Endothelial cell of umbilical vein (primary cell): ENCODE measurements at regions not wholly inside any gene's neighbourhood (a gene's known extent, or its start where the extent isn't known, plus 50 kb on each side); places are given as distances from the start of the nearest gene placed in this dataset.

ENCODE experiments used
- BruUV-seq: library from RNA; stranded (reverse); fragments of 400-500 nt; replicated peaks from 2 replicates; lab custom pipeline; 2021; lab: Mats Ljungman, UMichigan
- CTCF ChIA-PET: fragments of 300-600, 350-600 bp; sonication (Branson Sonifier 250); formaldehyde crosslinking; loops from one replicate; lab custom pipeline; 2021; ENCODE audit warnings: antibody characterized with exemption, inconsistent platforms; lab: Charles Lee
- POLR2A ChIA-PET: fragments of 300-600, 350-600 bp; sonication (Branson Sonifier 250); formaldehyde crosslinking; loops from one replicate; lab custom pipeline; 2021; ENCODE audit warnings: antibody characterized with exemption, inconsistent platforms; lab: Charles Lee
- DNase-seq: peaks from one replicate; pipeline ENCODE4 v3.0.0-alpha.2; 2011; ENCODE audit warnings: low read depth, low spot score
- FAIRE-seq: peaks from 2 replicates; lab custom pipeline; 2011; peaks lifted over from hg19 to GRCh38; lab: Jason Lieb, UNC
- H2AFZ ChIP-seq: 2 replicates; pipeline ENCODE4 v1.6.0; 2012; ENCODE audit warnings: low read depth, low read length, control low read depth, inconsistent platforms
- H3K27ac ChIP-seq: 2 replicates; pipeline ENCODE4 v1.5.1; 2011; ENCODE audit warnings: low read depth, mild to moderate bottlenecking, control low read depth, low read length, moderate library complexity; ENCODE audit not compliant: insufficient read depth
- H3K27me3 ChIP-seq, 2 experiments: 2 replicates each; pipeline versions ENCODE4 v1.6.0 to v1.6.1; 2011; ENCODE audit warnings: low read length in 2 of 2, mixed read lengths in 1 of 2; ENCODE audit not compliant: control insufficient read depth in 2 of 2, insufficient read depth in 2 of 2
- H3K36me3 ChIP-seq, 2 experiments: 2 replicates in 1 of 2; 3 replicates in 1 of 2; pipeline ENCODE4 v1.5.1; 2011; ENCODE audit warnings: low read length in 2 of 2, mild to moderate bottlenecking in 1 of 2, moderate library complexity in 1 of 2; ENCODE audit not compliant: control insufficient read depth in 2 of 2, insufficient read depth in 2 of 2; ENCODE audit errors: extremely low read depth in 1 of 2
- H3K4me1 ChIP-seq: 3 replicates; pipeline ENCODE4 v1.5.1; 2011; ENCODE audit warnings: mild to moderate bottlenecking, low read length; ENCODE audit not compliant: control insufficient read depth, insufficient read depth; ENCODE audit errors: extremely low read depth
- H3K4me2 ChIP-seq: 2 replicates; pipeline ENCODE4 v1.6.1; 2011; ENCODE audit warnings: low read length, control low read depth, mixed read lengths; ENCODE audit not compliant: insufficient read depth
- H3K4me3 ChIP-seq, 3 experiments: fragments of 200-600 bp in 1 of 3; sonication (generic), shearing (Covaris generic) in 1 of 3; replicated peaks in 1 of 3; 2 replicates each; pipeline ENCODE4 v1.5.1; 2011 to 2016; ENCODE audit warnings: control low read depth in 3 of 3, low read length in 3 of 3, mild to moderate bottlenecking in 2 of 3, inconsistent platforms in 1 of 3, low read depth in 1 of 3, moderate library complexity in 1 of 3; ENCODE audit not compliant: insufficient read depth in 1 of 3
- H3K79me2 ChIP-seq: 2 replicates; pipeline ENCODE4 v1.6.0; 2012; ENCODE audit warnings: low read length, inconsistent platforms; ENCODE audit not compliant: control insufficient read depth, insufficient read depth
- H3K9ac ChIP-seq: replicated peaks from 2 replicates; pipeline ENCODE3; 2011; ENCODE audit warnings: low read length, control low read depth; ENCODE audit not compliant: insufficient read depth; ENCODE audit errors: extremely low read depth
- H3K9me1 ChIP-seq: replicated peaks from 3 replicates; pipeline ENCODE4 v1.6.0; 2011; ENCODE audit warnings: mild to moderate bottlenecking, low read length; ENCODE audit not compliant: control insufficient read depth, insufficient read depth; ENCODE audit errors: extremely low read depth
- H3K9me3 ChIP-seq: replicated peaks from 2 replicates; pipeline ENCODE4 v1.5.1; 2012; ENCODE audit warnings: low read length, inconsistent platforms; ENCODE audit not compliant: control insufficient read depth, insufficient read depth
- H4K20me1 ChIP-seq: replicated peaks from 2 replicates; pipeline ENCODE3; 2011; ENCODE audit warnings: mild to moderate bottlenecking, low read length; ENCODE audit not compliant: control insufficient read depth, insufficient read depth; ENCODE audit errors: extremely low read depth
- CTCF ChIP-seq, 2 donors: IDR thresholded peaks; 1 replicate in 1 of 2; 2 replicates in 1 of 2; pipeline ENCODE4 v1.5.1; 2011; ENCODE audit warnings: low read length in 2 of 2, mild to moderate bottlenecking in 2 of 2, moderate library complexity in 2 of 2, control low read depth in 1 of 2, inconsistent platforms in 1 of 2, low read depth in 1 of 2; ENCODE audit not compliant: insufficient read depth in 1 of 2; ENCODE audit errors: extremely low read depth in 1 of 2
- EZH2 ChIP-seq: IDR thresholded peaks from 2 replicates; pipeline ENCODE4 v1.6.1; 2012; ENCODE audit warnings: borderline replicate concordance, low read depth, mild to moderate bottlenecking, moderate library complexity, low read length, inconsistent platforms; ENCODE audit not compliant: severe bottlenecking
- FOS ChIP-seq: IDR thresholded peaks from 2 replicates; pipeline ENCODE4 v1.6.1; 2011; ENCODE audit warnings: mild to moderate bottlenecking, low read length, moderate library complexity, borderline replicate concordance; ENCODE audit not compliant: insufficient read depth
- GATA2 ChIP-seq: IDR thresholded peaks from 2 replicates; pipeline ENCODE4 v1.7.0; 2011; ENCODE audit warnings: low read depth, mild to moderate bottlenecking, moderate library complexity, mixed read lengths, low read length; ENCODE audit not compliant: insufficient read length, insufficient read depth
- JUN ChIP-seq: IDR thresholded peaks from 2 replicates; pipeline ENCODE4 v1.6.1; 2011; ENCODE audit warnings: borderline replicate concordance, low read depth; ENCODE audit not compliant: insufficient read length, insufficient read depth
- MAX ChIP-seq: IDR thresholded peaks from 2 replicates; pipeline ENCODE4 v1.6.1; 2011; ENCODE audit not compliant: insufficient read depth, insufficient read length
- MYC ChIP-seq: IDR thresholded peaks from one replicate; pipeline ENCODE4 v1.6.1; 2011; ENCODE audit warnings: mild to moderate bottlenecking, low read depth, low read length
- POLR2A ChIP-seq: IDR thresholded peaks from 2 replicates; pipeline ENCODE4 v1.6.1; 2012; ENCODE audit warnings: low read depth, mild to moderate bottlenecking, control low read depth, low read length
- POLR2AphosphoS5 ChIP-seq: IDR thresholded peaks from 2 replicates; pipeline ENCODE4 v1.6.1; 2012; ENCODE audit warnings: low read depth, mild to moderate bottlenecking, control low read depth, low read length, moderate library complexity; ENCODE audit not compliant: insufficient read depth
- dilution Hi-C: fragments of 300-500 bp; cut with MboI; formaldehyde crosslinking; loops from one replicate; pipeline ENCODE4 v1.15.0; 2019; ENCODE audit warnings: low sequenced_read_pairs; ENCODE audit not compliant: extremely low pct_ligation_motif_present
- intact Hi-C: fragments of 100-400 bp; cut with micrococcal nuclease; formaldehyde crosslinking; loops from one replicate; pipeline ENCODE4 v1.10.0; 2022

- POLR2A ChIA-PET: no interaction called here
- dilution Hi-C loops: no loop called here
- H3K9me3 ChIP-seq: no peaks in the 10 kb centered on the region
- H3K9ac ChIP-seq: no peak overlapping the region
- H3K4me3 ChIP-seq: no peak overlapping the region
- TF ChIP-seq MYC (no peak), POLR2A (no peak), FOS (no peak), POLR2AphosphoS5 (no peak), EZH2 (no peak), CTCF (IDR thresholded peaks at IDR 0.05; ENCODE audit: extremely low read depth in 1 of 2, insufficient read depth in 1 of 2, low read depth in 1 of 2, low read length in 2 of 2) (no peak), JUN (no peak), MAX (no peak), GATA2 (no peak)
- H3K4me1 ChIP-seq: peaks cover 9% of the 10 kb centered on the region
- intact Hi-C loops: no loop called here
- no peaks in the 10 kb centered on the region for H3K36me3 ChIP-seq
- H3K79me2 ChIP-seq: no peaks in the 10 kb centered on the region
- CTCF ChIA-PET: interaction anchor here (1.0 to 6.0 kb wide), 4 partner anchors 8 to 29 kb away, joined by 3 to 37 read pairs (median 4); no protein-coding TSS in a partner anchor
- H3K9me1 ChIP-seq: no peaks in the 10 kb centered on the region
- H3K27me3 ChIP-seq: no peaks in the 10 kb centered on the region
- DNase-seq: no peak
- no peak overlapping the region for H2AFZ ChIP-seq
- FAIRE-seq: no peak
- H3K27ac ChIP-seq: no peak overlapping the region
- no peak overlapping the region for H3K4me2 ChIP-seq
- no peaks in the 10 kb centered on the region for H4K20me1 ChIP-seq
- no TSS peak for BruUV-seq
Observed at GRCh38 chr7:84651876-84652275, 457.3 kb upstream of the SEMA3A start.
